OCI-LY1 (cell line): ENCODE measurements at regions not wholly inside any gene's neighbourhood (a gene's known extent, or its start where the extent isn't known, plus 50 kb on each side); places are given as distances from the start of the nearest gene placed in this dataset.

Experiments
- CTCF ChIP-seq: fragments of 200-600 bp; sonication (generic), shearing (Covaris generic); IDR thresholded peaks from 2 replicates; pipeline ENCODE4 v1.5.1; 2017; ENCODE audit warnings: mild to moderate bottlenecking, antibody characterized with exemption, low read length, moderate library complexity, mixed read lengths
- EZH2 ChIP-seq: fragments of 200-600 bp; sonication (generic), shearing (Covaris generic); IDR thresholded peaks from 2 replicates; pipeline ENCODE4 v1.8.0; 2017; ENCODE audit warnings: borderline replicate concordance, mixed run types, mild to moderate bottlenecking, antibody characterized with exemption, low read length, moderate library complexity, mixed read lengths

GRCh38 chr14:22478247-22478646 lies 110.8 kb downstream of the DAD1 start:
- TF ChIP-seq CTCF = no peak
- TF ChIP-seq EZH2 = no peak
